ENCODE measurements at regions not wholly inside any gene's neighbourhood (a gene's known extent, or its start where the extent isn't known, plus 50 kb on each side); places are given as distances from the start of the nearest gene placed in this dataset.

DNA sequence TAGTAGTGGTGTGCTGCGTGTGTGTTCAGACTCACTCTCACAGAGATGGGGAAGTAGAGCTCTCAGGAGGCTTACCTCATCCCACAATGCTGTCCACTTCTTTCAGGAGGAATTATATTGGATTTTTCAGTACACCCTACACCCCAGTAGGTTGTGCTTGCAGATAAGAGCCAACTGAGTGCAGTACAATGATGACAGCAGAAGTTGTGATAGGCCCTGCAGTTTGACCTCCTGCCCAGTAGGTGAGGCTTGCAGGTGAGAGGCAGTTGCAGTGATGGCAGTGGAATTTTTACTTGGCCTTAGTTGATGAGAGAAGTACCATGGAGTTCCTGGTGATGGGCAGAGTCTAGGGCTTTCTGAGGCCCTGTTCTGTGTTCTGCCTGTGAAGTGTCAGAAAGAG is 657.8 kb downstream of the KCNJ3 start (continued):
- TF ChIP-seq, protein P1, sequence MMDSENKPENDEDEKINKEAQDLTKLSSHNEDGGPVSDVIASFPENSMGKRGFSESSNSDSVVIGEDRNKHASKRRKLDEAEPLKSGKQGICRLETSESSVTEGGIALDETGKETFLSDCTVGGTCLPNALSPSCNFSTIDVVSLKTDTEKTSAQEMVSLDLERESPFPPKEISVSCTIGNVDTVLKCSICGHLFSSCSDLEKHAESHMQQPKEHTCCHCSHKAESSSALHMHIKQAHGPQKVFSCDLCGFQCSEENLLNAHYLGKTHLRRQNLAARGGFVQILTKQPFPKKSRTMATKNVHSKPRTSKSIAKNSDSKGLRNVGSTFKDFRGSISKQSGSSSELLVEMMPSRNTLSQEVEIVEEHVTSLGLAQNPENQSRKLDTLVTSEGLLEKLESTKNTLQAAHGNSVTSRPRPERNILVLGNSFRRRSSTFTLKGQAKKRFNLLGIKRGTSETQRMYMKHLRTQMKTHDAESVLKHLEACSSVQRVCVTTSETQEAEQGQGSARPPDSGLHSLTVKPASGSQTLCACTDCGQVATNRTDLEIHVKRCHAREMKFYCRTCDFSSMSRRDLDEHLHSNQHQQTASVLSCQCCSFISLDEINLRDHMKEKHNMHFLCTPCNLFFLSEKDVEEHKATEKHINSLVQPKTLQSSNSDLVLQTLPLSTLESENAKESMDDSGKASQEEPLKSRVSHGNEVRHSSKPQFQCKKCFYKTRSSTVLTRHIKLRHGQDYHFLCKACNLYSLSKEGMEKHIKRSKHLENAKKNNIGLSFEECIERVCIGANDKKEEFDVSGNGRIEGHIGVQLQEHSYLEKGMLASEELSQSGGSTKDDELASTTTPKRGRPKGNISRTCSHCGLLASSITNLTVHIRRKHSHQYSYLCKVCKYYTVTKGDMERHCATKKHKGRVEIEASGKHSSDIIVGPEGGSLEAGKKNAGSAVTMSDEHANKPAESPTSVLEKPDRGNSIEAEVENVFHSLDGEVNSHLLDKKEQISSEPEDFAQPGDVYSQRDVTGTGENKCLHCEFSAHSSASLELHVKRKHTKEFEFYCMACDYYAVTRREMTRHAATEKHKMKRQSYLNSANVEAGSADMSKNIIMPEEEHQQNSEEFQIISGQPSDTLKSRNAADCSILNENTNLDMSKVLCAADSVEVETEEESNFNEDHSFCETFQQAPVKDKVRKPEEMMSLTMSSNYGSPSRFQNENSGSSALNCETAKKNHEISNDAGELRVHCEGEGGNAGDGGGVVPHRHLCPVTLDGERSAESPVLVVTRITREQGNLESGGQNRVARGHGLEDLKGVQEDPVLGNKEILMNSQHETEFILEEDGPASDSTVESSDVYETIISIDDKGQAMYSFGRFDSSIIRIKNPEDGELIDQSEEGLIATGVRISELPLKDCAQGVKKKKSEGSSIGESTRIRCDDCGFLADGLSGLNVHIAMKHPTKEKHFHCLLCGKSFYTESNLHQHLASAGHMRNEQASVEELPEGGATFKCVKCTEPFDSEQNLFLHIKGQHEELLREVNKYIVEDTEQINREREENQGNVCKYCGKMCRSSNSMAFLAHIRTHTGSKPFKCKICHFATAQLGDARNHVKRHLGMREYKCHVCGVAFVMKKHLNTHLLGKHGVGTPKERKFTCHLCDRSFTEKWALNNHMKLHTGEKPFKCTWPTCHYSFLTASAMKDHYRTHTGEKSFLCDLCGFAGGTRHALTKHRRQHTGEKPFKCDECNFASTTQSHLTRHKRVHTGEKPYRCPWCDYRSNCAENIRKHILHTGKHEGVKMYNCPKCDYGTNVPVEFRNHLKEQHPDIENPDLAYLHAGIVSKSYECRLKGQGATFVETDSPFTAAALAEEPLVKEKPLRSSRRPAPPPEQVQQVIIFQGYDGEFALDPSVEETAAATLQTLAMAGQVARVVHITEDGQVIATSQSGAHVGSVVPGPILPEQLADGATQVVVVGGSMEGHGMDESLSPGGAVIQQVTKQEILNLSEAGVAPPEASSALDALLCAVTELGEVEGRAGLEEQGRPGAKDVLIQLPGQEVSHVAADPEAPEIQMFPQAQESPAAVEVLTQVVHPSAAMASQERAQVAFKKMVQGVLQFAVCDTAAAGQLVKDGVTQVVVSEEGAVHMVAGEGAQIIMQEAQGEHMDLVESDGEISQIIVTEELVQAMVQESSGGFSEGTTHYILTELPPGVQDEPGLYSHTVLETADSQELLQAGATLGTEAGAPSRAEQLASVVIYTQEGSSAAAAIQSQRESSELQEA (IDR thresholded peaks at IDR 0.05; ENCODE audit: low read depth) = no peak
- TF ChIP-seq NFE2L1 (tag; IDR thresholded peaks at IDR 0.05; ENCODE audit: borderline replicate concordance, low read depth) (no peak), TRIM24 (IDR thresholded peaks at IDR 0.05) (no peak), JUN (IDR thresholded peaks at IDR 0.05; ENCODE audit: borderline replicate concordance, low read depth, low read length) (no peak), JUN (CRISPR knock-in tag; IDR thresholded peaks at IDR 0.05; ENCODE audit: borderline replicate concordance) (no peak), ZNF778 (CRISPR knock-in tag; IDR thresholded peaks at IDR 0.05) (no peak)
- TF ChIP-seq, protein P2, sequence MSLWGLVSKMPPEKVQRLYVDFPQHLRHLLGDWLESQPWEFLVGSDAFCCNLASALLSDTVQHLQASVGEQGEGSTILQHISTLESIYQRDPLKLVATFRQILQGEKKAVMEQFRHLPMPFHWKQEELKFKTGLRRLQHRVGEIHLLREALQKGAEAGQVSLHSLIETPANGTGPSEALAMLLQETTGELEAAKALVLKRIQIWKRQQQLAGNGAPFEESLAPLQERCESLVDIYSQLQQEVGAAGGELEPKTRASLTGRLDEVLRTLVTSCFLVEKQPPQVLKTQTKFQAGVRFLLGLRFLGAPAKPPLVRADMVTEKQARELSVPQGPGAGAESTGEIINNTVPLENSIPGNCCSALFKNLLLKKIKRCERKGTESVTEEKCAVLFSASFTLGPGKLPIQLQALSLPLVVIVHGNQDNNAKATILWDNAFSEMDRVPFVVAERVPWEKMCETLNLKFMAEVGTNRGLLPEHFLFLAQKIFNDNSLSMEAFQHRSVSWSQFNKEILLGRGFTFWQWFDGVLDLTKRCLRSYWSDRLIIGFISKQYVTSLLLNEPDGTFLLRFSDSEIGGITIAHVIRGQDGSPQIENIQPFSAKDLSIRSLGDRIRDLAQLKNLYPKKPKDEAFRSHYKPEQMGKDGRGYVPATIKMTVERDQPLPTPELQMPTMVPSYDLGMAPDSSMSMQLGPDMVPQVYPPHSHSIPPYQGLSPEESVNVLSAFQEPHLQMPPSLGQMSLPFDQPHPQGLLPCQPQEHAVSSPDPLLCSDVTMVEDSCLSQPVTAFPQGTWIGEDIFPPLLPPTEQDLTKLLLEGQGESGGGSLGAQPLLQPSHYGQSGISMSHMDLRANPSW (CRISPR knock-in tag; IDR thresholded peaks at IDR 0.05) = no peak
- TF ChIP-seq, protein P3, sequence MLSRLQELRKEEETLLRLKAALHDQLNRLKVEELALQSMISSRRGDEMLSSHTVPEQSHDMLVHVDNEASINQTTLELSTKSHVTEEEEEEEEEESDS (CRISPR knock-in tag; IDR thresholded peaks at IDR 0.05) = no peak

Measured in K562 (cell line).